H1 (cell line): ENCODE measurements at regions not wholly inside any gene's neighbourhood (a gene's known extent, or its start where the extent isn't known, plus 50 kb on each side); places are given as distances from the start of the nearest gene placed in this dataset.

Experiments used
- CTCF ChIA-PET: fragments of 300-600 bp; sonication (Branson Sonifier 250); formaldehyde crosslinking; loops from one replicate; lab custom pipeline; 2021; ENCODE audit not compliant: partially characterized antibody; lab: Charles Lee
- POLR2A ChIA-PET: fragments of 300-600 bp; sonication (Branson Sonifier 250); formaldehyde crosslinking; loops from one replicate; lab custom pipeline; 2021; ENCODE audit warnings: inconsistent platforms; ENCODE audit not compliant: partially characterized antibody; lab: Charles Lee
- DNase-seq, 2 experiments: peaks; one replicate each; pipeline versions ENCODE4 v3.0.0 to v3.0.0-alpha.2; 2010 to 2022; ENCODE audit warnings: low spot score in 2 of 2, low read depth in 1 of 2, mixed read lengths in 1 of 2
- FAIRE-seq: peaks from 2 replicates; lab custom pipeline; 2011; peaks lifted over from hg19 to GRCh38; lab: Jason Lieb, UNC
- H2AFZ ChIP-seq: 2 replicates; pipeline ENCODE4 v1.8.1; 2012; ENCODE audit warnings: low read length, inconsistent platforms
- H2AK5ac ChIP-seq: 2 replicates; pipeline ENCODE4 v1.6.1; 2013; ENCODE audit warnings: low read depth, low read length
- H2BK120ac ChIP-seq: replicated peaks from 2 replicates; pipeline ENCODE3; 2013; ENCODE audit warnings: low read depth, low read length, inconsistent platforms
- H2BK12ac ChIP-seq: 2 replicates; pipeline ENCODE4 v1.6.1; 2013; ENCODE audit warnings: low read depth, low read length
- H2BK15ac ChIP-seq: 2 replicates; pipeline ENCODE4 v1.6.1; 2013; ENCODE audit warnings: low read length
- H2BK20ac ChIP-seq: 2 replicates; pipeline ENCODE4 v1.6.1; 2013; ENCODE audit warnings: low read length
- H2BK5ac ChIP-seq: 2 replicates; pipeline ENCODE4 v1.6.1; 2013; ENCODE audit warnings: low read depth, low read length
- H3K14ac ChIP-seq: 2 replicates; pipeline ENCODE4 v1.6.1; 2013; ENCODE audit warnings: inconsistent platforms; ENCODE audit not compliant: insufficient read length
- H3K18ac ChIP-seq: 2 replicates; pipeline ENCODE4 v1.6.1; 2013; ENCODE audit warnings: low read length; ENCODE audit errors: extremely low read depth
- H3K23ac ChIP-seq: 2 replicates; pipeline ENCODE4 v1.6.1; 2013; ENCODE audit warnings: inconsistent platforms; ENCODE audit not compliant: insufficient read length
- H3K23me2 ChIP-seq: 2 replicates; pipeline ENCODE4 v1.6.1; 2013; ENCODE audit warnings: low read depth, low read length
- H3K27ac ChIP-seq: 2 replicates; pipeline ENCODE4 v1.6.1; 2011; ENCODE audit warnings: low read depth, low read length, inconsistent platforms
- H3K27me3 ChIP-seq, 4 experiments: replicated peaks in 1 of 4; 1 replicate in 1 of 4; 2 replicates in 3 of 4; pipeline versions ENCODE4 v1.6.1 to v1.8.1; 2011 to 2013; ENCODE audit warnings: low read length in 3 of 4, mild to moderate bottlenecking in 3 of 4, inconsistent platforms in 2 of 4, mixed read lengths in 2 of 4, moderate library complexity in 1 of 4; ENCODE audit not compliant: control insufficient read depth in 3 of 4, insufficient read depth in 3 of 4; ENCODE audit errors: extremely low read depth in 1 of 4
- H3K36me3 ChIP-seq, 4 experiments: 2 replicates each; pipeline versions ENCODE4 v1.6.1 to v1.8.1; 2011 to 2013; ENCODE audit warnings: mild to moderate bottlenecking in 4 of 4, low read length in 3 of 4, moderate library complexity in 2 of 4, control low read depth in 1 of 4, inconsistent platforms in 1 of 4; ENCODE audit not compliant: insufficient read depth in 4 of 4, control insufficient read depth in 2 of 4
- H3K4ac ChIP-seq: replicated peaks from 2 replicates; pipeline ENCODE3; 2013; ENCODE audit warnings: low read length, low read depth, mixed read lengths, inconsistent platforms; ENCODE audit not compliant: insufficient read length
- H3K4me1 ChIP-seq, 4 experiments: replicated peaks in 1 of 4; 1 replicate in 1 of 4; 2 replicates in 3 of 4; pipeline versions ENCODE4 v1.6.1 to v1.8.1; 2011 to 2013; ENCODE audit warnings: low read length in 3 of 4, inconsistent platforms in 2 of 4, mixed read lengths in 1 of 4; ENCODE audit not compliant: insufficient read depth in 4 of 4, control insufficient read depth in 3 of 4
- H3K4me2 ChIP-seq, 2 experiments: 2 replicates each; pipeline versions ENCODE4 v1.6.1 to v1.8.1; 2011 to 2013; ENCODE audit warnings: low read depth in 2 of 2, low read length in 2 of 2, control low read depth in 1 of 2, inconsistent platforms in 1 of 2, mild to moderate bottlenecking in 1 of 2; ENCODE audit not compliant: insufficient read depth in 1 of 2
- H3K4me3 ChIP-seq, 4 experiments: fragments of 200-600, 300-600 bp in 1 of 4; sonication (generic), shearing (Covaris generic), sonication (Bioruptor Twin) in 1 of 4; 2 replicates each; pipeline versions ENCODE4 v1.5.1 to v1.8.1; 2011 to 2016; ENCODE audit warnings: low read length in 4 of 4, low read depth in 3 of 4, control low read depth in 2 of 4, inconsistent platforms in 2 of 4, mild to moderate bottlenecking in 2 of 4, mixed read lengths in 1 of 4, moderate library complexity in 1 of 4; ENCODE audit not compliant: insufficient read depth in 2 of 4; ENCODE audit errors: extremely low read depth in 1 of 4
- H3K56ac ChIP-seq: replicated peaks from 2 replicates; pipeline ENCODE3; 2013; ENCODE audit warnings: low read depth, mild to moderate bottlenecking, mixed read lengths, low read length, inconsistent platforms; ENCODE audit not compliant: insufficient read length
- H3K79me1 ChIP-seq: 2 replicates; pipeline ENCODE4 v1.6.1; 2013; ENCODE audit warnings: low read depth, low read length, control low read depth
- H3K79me2 ChIP-seq, 2 experiments: 2 replicates each; pipeline versions ENCODE4 v1.6.1 to v1.8.1; 2012 to 2013; ENCODE audit warnings: low read length in 2 of 2, mild to moderate bottlenecking in 2 of 2, inconsistent platforms in 1 of 2; ENCODE audit not compliant: insufficient read depth in 2 of 2, control insufficient read depth in 1 of 2
- H3K9ac ChIP-seq, 4 experiments: replicated peaks in 1 of 4; 1 replicate in 1 of 4; 2 replicates in 3 of 4; pipeline versions ENCODE4 v1.6.1 to v1.8.1; 2011 to 2013; ENCODE audit warnings: low read depth in 3 of 4, low read length in 3 of 4, control low read depth in 2 of 4, mild to moderate bottlenecking in 2 of 4, moderate library complexity in 2 of 4, inconsistent platforms in 1 of 4; ENCODE audit errors: extremely low read depth in 1 of 4
- H3K9me3 ChIP-seq, 2 experiments: 2 replicates each; pipeline versions ENCODE4 v1.6.1 to v1.8.1; 2012 to 2013; ENCODE audit warnings: mild to moderate bottlenecking in 2 of 2, moderate library complexity in 2 of 2, control low read depth in 1 of 2, inconsistent platforms in 1 of 2, low read depth in 1 of 2, low read length in 1 of 2, mixed read lengths in 1 of 2; ENCODE audit not compliant: insufficient read depth in 2 of 2
- H4K20me1 ChIP-seq, 2 experiments: replicated peaks in 1 of 2; 2 replicates each; pipeline versions ENCODE3 to v1.8.1; 2011 to 2013; ENCODE audit warnings: inconsistent platforms in 2 of 2, low read length in 2 of 2, mild to moderate bottlenecking in 1 of 2; ENCODE audit not compliant: insufficient read depth in 2 of 2, control insufficient read depth in 1 of 2
- H4K5ac ChIP-seq: 2 replicates; pipeline ENCODE4 v1.6.1; 2013; ENCODE audit warnings: low read length, low read depth, mixed read lengths, inconsistent platforms; ENCODE audit not compliant: insufficient read length
- H4K8ac ChIP-seq: 2 replicates; pipeline ENCODE4 v1.8.0; 2013; ENCODE audit warnings: mild to moderate bottlenecking, moderate library complexity, low read length, inconsistent platforms; ENCODE audit not compliant: insufficient read depth; ENCODE audit errors: extremely low read depth
- H4K91ac ChIP-seq: replicated peaks from 2 replicates; pipeline ENCODE3; 2013; ENCODE audit warnings: low read length, mixed read lengths, inconsistent platforms; ENCODE audit not compliant: insufficient read length
- CEBPB ChIP-seq: IDR thresholded peaks from 2 replicates; pipeline ENCODE4 v1.6.1; 2012; ENCODE audit warnings: low read depth, low read length
- NRF1 ChIP-seq: IDR thresholded peaks from 2 replicates; pipeline ENCODE4 v1.6.1; 2011; ENCODE audit warnings: mild to moderate bottlenecking, low read depth, low read length, improper control_type of control experiment
- RAD21 ChIP-seq, 2 experiments: IDR thresholded peaks in 1 of 2; conservative IDR thresholded peaks in 1 of 2; 2 replicates each; pipeline ENCODE4 v1.6.1; 2011; ENCODE audit warnings: low read depth in 2 of 2, low read length in 2 of 2, improper control_type of control experiment in 1 of 2, inconsistent platforms in 1 of 2, mild to moderate bottlenecking in 1 of 2, moderate library complexity in 1 of 2
- SP1 ChIP-seq: IDR thresholded peaks from 2 replicates; pipeline ENCODE4 v1.6.1; 2011; ENCODE audit warnings: low read depth, low read length
- SP4 ChIP-seq: IDR thresholded peaks from 2 replicates; pipeline ENCODE4 v1.6.1; 2012; ENCODE audit warnings: low read length, inconsistent platforms
- TBP ChIP-seq: IDR thresholded peaks from 2 replicates; pipeline ENCODE4 v1.6.1; 2011; ENCODE audit warnings: low read depth, low read length, improper control_type of control experiment
- WGBS, 2 experiments: shearing (Covaris generic) in 1 of 2; methylation state at CpG; one replicate each; pipeline versions ENCODE4 v1.1.6 to v1.1.7; 2013 to 2015; ENCODE audit warnings: low lambda C conversion rate in 2 of 2, mixed read lengths in 2 of 2, inconsistent platforms in 1 of 2, low coverage in 1 of 2, missing lambda C conversion rate in 1 of 2; ENCODE audit not compliant: insufficient replicate concordance in 2 of 2, insufficient coverage in 1 of 2, insufficient read length in 1 of 2; ENCODE audit errors: extremely low coverage in 1 of 2, missing lambda C conversion rate in 1 of 2; 5-methylcytosine and 5-hydroxymethylcytosine counted together
- TF ChIP-seq, protein P1 (sequence below): IDR thresholded peaks from 2 replicates; pipeline ENCODE4 v1.6.1; 2011; ENCODE audit warnings: low read length, improper control_type of control experiment
- TF ChIP-seq, protein P2 (sequence below): IDR thresholded peaks from 2 replicates; pipeline ENCODE4 v1.6.1; 2012; ENCODE audit warnings: inconsistent platforms

DNA sequence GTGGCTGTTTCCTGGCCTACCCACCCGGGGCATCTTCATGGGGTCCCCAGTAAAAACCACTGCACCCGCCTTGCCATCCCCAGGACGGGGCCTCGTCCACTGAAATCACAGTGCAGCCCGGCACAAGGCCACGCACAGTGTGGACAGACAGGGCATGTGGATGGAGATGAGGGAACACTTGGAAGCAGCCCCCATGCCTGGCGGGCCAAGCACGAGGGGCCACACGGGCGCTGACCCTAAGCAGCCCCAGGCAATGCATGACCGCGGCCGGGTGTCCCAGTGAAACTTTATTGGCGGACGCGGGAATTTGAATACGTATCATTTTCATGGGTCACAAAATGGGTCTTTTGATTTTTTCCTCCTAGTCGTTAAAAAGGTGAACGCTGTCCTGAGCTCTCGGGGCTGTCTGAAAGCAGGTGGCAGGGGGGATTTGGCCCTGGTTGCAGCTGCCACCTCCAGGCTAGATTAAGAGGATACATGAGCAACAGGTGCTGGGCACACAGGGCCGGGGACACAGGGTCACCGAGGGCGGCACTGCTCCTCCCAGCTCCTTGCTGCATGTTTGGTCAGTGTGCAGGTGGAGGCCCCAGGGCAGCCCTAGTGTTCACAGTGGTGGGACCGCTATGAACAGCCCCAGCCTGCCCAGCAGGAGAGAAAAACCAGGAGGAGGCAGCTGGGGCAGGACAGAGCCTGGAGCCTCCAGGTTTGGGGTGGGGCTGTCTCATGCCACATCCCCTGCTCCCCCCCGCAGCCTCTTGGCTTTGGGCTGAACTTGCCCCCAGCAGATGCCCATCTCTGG lies 74.9 kb upstream of the SLCO4A1 start:
- Histone ChIP-seq H3K9ac (no peak overlapping the region), H3K36me3 (no peaks in the 10 kb centered on the region), H3K79me1 (no peaks in the 10 kb centered on the region; the same call in 1 of the 2 replicates), H3K27me3 (no peaks in the 10 kb centered on the region), H3K27ac (no peak overlapping the region), H3K18ac (no peak overlapping the region), H3K4me3 (no peak overlapping the region), H2AFZ (no peak overlapping the region), H2BK20ac (no peak overlapping the region), H4K5ac (no peak overlapping the region), H3K56ac (no peak overlapping the region), H3K14ac (no peak overlapping the region), H3K4ac (no peak overlapping the region), H3K23me2 (no peaks in the 10 kb centered on the region), H2BK5ac (no peak overlapping the region)
- ChIA-PET POLR2A (no interaction called here), CTCF (interaction anchor here (0.8 to 2.2 kb wide), 4 partner anchors 10 to 62 kb away, joined by 3 to 9 read pairs (median 4); no protein-coding TSS in a partner anchor)
- FAIRE-seq: no peak
- TF ChIP-seq NRF1 (no peak), CEBPB (no peak), SP1 (no peak), RAD21 (IDR thresholded peaks at IDR 0.05 in 1 of 2, conservative IDR thresholded peaks at IDR 0.05 in 1 of 2; ENCODE audit: low read depth in 2 of 2, low read length in 2 of 2) (no peak), SP4 (no peak), TBP (no peak)
- TF ChIP-seq, protein P1, sequence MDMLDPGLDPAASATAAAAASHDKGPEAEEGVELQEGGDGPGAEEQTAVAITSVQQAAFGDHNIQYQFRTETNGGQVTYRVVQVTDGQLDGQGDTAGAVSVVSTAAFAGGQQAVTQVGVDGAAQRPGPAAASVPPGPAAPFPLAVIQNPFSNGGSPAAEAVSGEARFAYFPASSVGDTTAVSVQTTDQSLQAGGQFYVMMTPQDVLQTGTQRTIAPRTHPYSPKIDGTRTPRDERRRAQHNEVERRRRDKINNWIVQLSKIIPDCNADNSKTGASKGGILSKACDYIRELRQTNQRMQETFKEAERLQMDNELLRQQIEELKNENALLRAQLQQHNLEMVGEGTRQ: no peak
- TF ChIP-seq, protein P2, sequence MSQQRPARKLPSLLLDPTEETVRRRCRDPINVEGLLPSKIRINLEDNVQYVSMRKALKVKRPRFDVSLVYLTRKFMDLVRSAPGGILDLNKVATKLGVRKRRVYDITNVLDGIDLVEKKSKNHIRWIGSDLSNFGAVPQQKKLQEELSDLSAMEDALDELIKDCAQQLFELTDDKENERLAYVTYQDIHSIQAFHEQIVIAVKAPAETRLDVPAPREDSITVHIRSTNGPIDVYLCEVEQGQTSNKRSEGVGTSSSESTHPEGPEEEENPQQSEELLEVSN: no peak
- TF ChIP-seq, all 59 proteins: peak for 0
- no peak overlapping the region for H2BK120ac ChIP-seq
- H4K8ac ChIP-seq: no peak overlapping the region; the same call in 1 of the 2 replicates
- no peak overlapping the region for H2AK5ac ChIP-seq
- WGBS, 2 experiments: 90% methylated on average over 25 of the region's 25 CpGs; no CpG with 5 or more reads in 1 of the 2 experiments
- peaks cover 0 to 6% (median 0%) of the 10 kb centered on the region in 4 experiments; a peak in 1 of 7 replicates for H3K4me1 ChIP-seq
- H2BK12ac ChIP-seq: no peak overlapping the region
- H2BK15ac ChIP-seq: no peak overlapping the region
- no peak overlapping the region for H3K4me2 ChIP-seq
- H3K79me2 ChIP-seq: no peaks in the 10 kb centered on the region
- H3K23ac ChIP-seq: no peak overlapping the region
- no peak for DNase-seq
- H3K9me3 ChIP-seq: peaks cover 3 to 5% of the 10 kb centered on the region in 2 experiments; a peak in 1 of 4 replicates
- no peak overlapping the region for H4K91ac ChIP-seq
- H4K20me1 ChIP-seq: peaks cover 0 to 2% of the 10 kb centered on the region in 2 experiments
